ENCODE measurements at regions not wholly inside any gene's neighbourhood (a gene's known extent, or its start where the extent isn't known, plus 50 kb on each side); places are given as distances from the start of the nearest gene placed in this dataset.

- H3K36me3 ChIP-seq (ENCODE audit: low read depth) = no peaks in the 10 kb centered on the region
- no peak overlapping the region for H3K27ac ChIP-seq (ENCODE audit: poor library complexity, severe bottlenecking)
- no peak overlapping the region for H3K4me3 ChIP-seq (ENCODE audit: severe bottlenecking)
- ATAC-seq (ENCODE audit: low read depth) (no peak), DNase-seq (ENCODE audit: low spot score) (no peak)
- H3K27me3 ChIP-seq (ENCODE audit: insufficient read depth, poor library complexity, severe bottlenecking) = no peaks in the 10 kb centered on the region
- no peak for TF ChIP-seq CTCF (IDR thresholded peaks at IDR 0.05; ENCODE audit: poor library complexity, severe bottlenecking)
- no peaks in the 10 kb centered on the region for H3K4me1 ChIP-seq (ENCODE audit: insufficient read depth, poor library complexity, severe bottlenecking)
- no peaks in the 10 kb centered on the region for H3K9me3 ChIP-seq (ENCODE audit: severe bottlenecking)
Observed at GRCh38 chr1:221083902-221084301, 204.7 kb downstream of the HLX start.

- Histone ChIP-seq H3K4me1 (ENCODE audit: insufficient read depth, poor library complexity, severe bottlenecking) (peaks cover 3% of the 10 kb centered on the region), H3K9me3 (ENCODE audit: severe bottlenecking) (no peaks in the 10 kb centered on the region), H3K36me3 (ENCODE audit: low read depth) (no peaks in the 10 kb centered on the region), H3K4me3 (ENCODE audit: severe bottlenecking) (no peak overlapping the region), H3K27ac (ENCODE audit: poor library complexity, severe bottlenecking) (no peak overlapping the region), H3K27me3 (ENCODE audit: insufficient read depth, poor library complexity, severe bottlenecking) (no peaks in the 10 kb centered on the region)
- ATAC-seq (ENCODE audit: low read depth) = no peak
- no peak for TF ChIP-seq CTCF (IDR thresholded peaks at IDR 0.05; ENCODE audit: poor library complexity, severe bottlenecking)
- DNase-seq (ENCODE audit: low spot score) = no peak
Observed at GRCh38 chr1:221084681-221085080, 205.4 kb downstream of the HLX start.

GRCh38 chr1:221085701-221086375 is 206.6 kb downstream of the HLX start:
- ATAC-seq (ENCODE audit: low read depth) (no peak), DNase-seq (ENCODE audit: low spot score) (no peak)
- Histone ChIP-seq H3K36me3 (ENCODE audit: low read depth) (no peaks in the 10 kb centered on the region), H3K4me3 (ENCODE audit: severe bottlenecking) (no peak overlapping the region), H3K9me3 (ENCODE audit: severe bottlenecking) (no peaks in the 10 kb centered on the region), H3K27ac (ENCODE audit: poor library complexity, severe bottlenecking) (no peak overlapping the region), H3K4me1 (ENCODE audit: insufficient read depth, poor library complexity, severe bottlenecking) (peaks cover 4% of the 10 kb centered on the region), H3K27me3 (ENCODE audit: insufficient read depth, poor library complexity, severe bottlenecking) (no peaks in the 10 kb centered on the region)
- no peak for TF ChIP-seq CTCF (IDR thresholded peaks at IDR 0.05; ENCODE audit: poor library complexity, severe bottlenecking)

- H3K27ac ChIP-seq (ENCODE audit: poor library complexity, severe bottlenecking) = no peak overlapping the region
- no peak for TF ChIP-seq CTCF (IDR thresholded peaks at IDR 0.05; ENCODE audit: poor library complexity, severe bottlenecking)
- H3K4me1 ChIP-seq (ENCODE audit: insufficient read depth, poor library complexity, severe bottlenecking) = peaks cover 4% of the 10 kb centered on the region
- H3K36me3 ChIP-seq (ENCODE audit: low read depth) = no peaks in the 10 kb centered on the region
- H3K9me3 ChIP-seq (ENCODE audit: severe bottlenecking) = no peaks in the 10 kb centered on the region
- no peaks in the 10 kb centered on the region for H3K27me3 ChIP-seq (ENCODE audit: insufficient read depth, poor library complexity, severe bottlenecking)
- no peak for DNase-seq (ENCODE audit: low spot score)
- ATAC-seq (ENCODE audit: low read depth) = peak; percentile 59; the same call in 2 of the 3 replicates
- no peak overlapping the region for H3K4me3 ChIP-seq (ENCODE audit: severe bottlenecking)
Observed at GRCh38 chr1:221087919-221088318, 208.7 kb downstream of the HLX start.

GRCh38 chr1:221089273-221089672 is 210.0 kb downstream of the HLX start:
- Histone ChIP-seq H3K27ac (ENCODE audit: poor library complexity, severe bottlenecking) (peak overlapping the region; percentile 39), H3K4me1 (ENCODE audit: insufficient read depth, poor library complexity, severe bottlenecking) (peaks cover 4% of the 10 kb centered on the region), H3K27me3 (ENCODE audit: insufficient read depth, poor library complexity, severe bottlenecking) (no peaks in the 10 kb centered on the region), H3K4me3 (ENCODE audit: severe bottlenecking) (no peak overlapping the region), H3K36me3 (ENCODE audit: low read depth) (no peaks in the 10 kb centered on the region), H3K9me3 (ENCODE audit: severe bottlenecking) (no peaks in the 10 kb centered on the region)
- TF ChIP-seq CTCF (IDR thresholded peaks at IDR 0.05; ENCODE audit: poor library complexity, severe bottlenecking) = no peak
- DNase-seq (ENCODE audit: low spot score) (no peak), ATAC-seq (ENCODE audit: low read depth) (peak; percentile 57)

All from RWPE2 (cell line).